HG03521 (cell line): ENCODE measurements at regions not wholly inside any gene's neighbourhood (a gene's known extent, or its start where the extent isn't known, plus 50 kb on each side); places are given as distances from the start of the nearest gene placed in this dataset.

Source experiments
- ATAC-seq: cut with Tn5 transposase; IDR thresholded peaks from one replicate; pipeline ENCODE4 v1.9.1; 2021; ENCODE audit warnings: mild to moderate bottlenecking, moderate library complexity; ENCODE audit not compliant: unreplicated experiment

GRCh38 chr5:2196989-2197619 lies 314.4 kb upstream of the IRX4 start:
- ATAC-seq: no peak

GRCh38 chr5:2196416-2196815 lies 313.7 kb upstream of the IRX4 start:
- no peak for ATAC-seq

GRCh38 chr5:2194949-2195348 lies 312.2 kb upstream of the IRX4 start:
- no peak for ATAC-seq

GRCh38 chr5:2194236-2194555 lies 311.5 kb upstream of the IRX4 start:
- ATAC-seq: no peak

GRCh38 chr5:2193542-2194235 lies 311.0 kb upstream of the IRX4 start:
- ATAC-seq: no peak

- ATAC-seq: no peak
Observed at GRCh38 chr5:2193142-2193541, 310.4 kb upstream of the IRX4 start.

- ATAC-seq: no peak
Observed at GRCh38 chr5:2192496-2192895, 309.8 kb upstream of the IRX4 start.

GRCh38 chr5:2191972-2192371 lies 309.2 kb upstream of the IRX4 start:
- ATAC-seq: no peak

GRCh38 chr5:2190549-2190948 lies 307.8 kb upstream of the IRX4 start:
- no peak for ATAC-seq

- ATAC-seq: no peak
Observed at GRCh38 chr5:2188661-2189060, 305.9 kb upstream of the IRX4 start.

GRCh38 chr5:2188137-2188536 lies 305.4 kb upstream of the IRX4 start:
- ATAC-seq: no peak

- no peak for ATAC-seq
Observed at GRCh38 chr5:2187687-2188086, 305.0 kb upstream of the IRX4 start.

GRCh38 chr5:2187156-2187555 lies 304.4 kb upstream of the IRX4 start:
- no peak for ATAC-seq

GRCh38 chr5:2186472-2187015 lies 303.8 kb upstream of the IRX4 start:
- no peak for ATAC-seq

GRCh38 chr5:2185646-2186471 lies 303.1 kb upstream of the IRX4 start:
- no peak for ATAC-seq

- ATAC-seq: no peak
Observed at GRCh38 chr5:2184563-2185540, 302.1 kb upstream of the IRX4 start.

GRCh38 chr5:2184026-2184366 lies 301.3 kb upstream of the IRX4 start:
- no peak for ATAC-seq

GRCh38 chr5:2183154-2184025 lies 300.7 kb upstream of the IRX4 start:
- no peak for ATAC-seq

GRCh38 chr5:2182020-2182419 lies 299.3 kb upstream of the IRX4 start:
- no peak for ATAC-seq

- no peak for ATAC-seq
Observed at GRCh38 chr5:2181557-2181956, 298.8 kb upstream of the IRX4 start.
